ENCODE measurements at regions not wholly inside any gene's neighbourhood (a gene's known extent, or its start where the extent isn't known, plus 50 kb on each side); places are given as distances from the start of the nearest gene placed in this dataset.

GRCh38 chr10:130739757-130740145 lies 571.8 kb downstream of the TCERG1L start:
- TF ChIP-seq, protein P1, sequence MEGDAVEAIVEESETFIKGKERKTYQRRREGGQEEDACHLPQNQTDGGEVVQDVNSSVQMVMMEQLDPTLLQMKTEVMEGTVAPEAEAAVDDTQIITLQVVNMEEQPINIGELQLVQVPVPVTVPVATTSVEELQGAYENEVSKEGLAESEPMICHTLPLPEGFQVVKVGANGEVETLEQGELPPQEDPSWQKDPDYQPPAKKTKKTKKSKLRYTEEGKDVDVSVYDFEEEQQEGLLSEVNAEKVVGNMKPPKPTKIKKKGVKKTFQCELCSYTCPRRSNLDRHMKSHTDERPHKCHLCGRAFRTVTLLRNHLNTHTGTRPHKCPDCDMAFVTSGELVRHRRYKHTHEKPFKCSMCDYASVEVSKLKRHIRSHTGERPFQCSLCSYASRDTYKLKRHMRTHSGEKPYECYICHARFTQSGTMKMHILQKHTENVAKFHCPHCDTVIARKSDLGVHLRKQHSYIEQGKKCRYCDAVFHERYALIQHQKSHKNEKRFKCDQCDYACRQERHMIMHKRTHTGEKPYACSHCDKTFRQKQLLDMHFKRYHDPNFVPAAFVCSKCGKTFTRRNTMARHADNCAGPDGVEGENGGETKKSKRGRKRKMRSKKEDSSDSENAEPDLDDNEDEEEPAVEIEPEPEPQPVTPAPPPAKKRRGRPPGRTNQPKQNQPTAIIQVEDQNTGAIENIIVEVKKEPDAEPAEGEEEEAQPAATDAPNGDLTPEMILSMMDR (IDR thresholded peaks at IDR 0.05; ENCODE audit: low read depth, low read length) = no peak
- no peak overlapping the region for H3K4me3 ChIP-seq (replicated peaks in 1 of 2; ENCODE audit: low read depth in 2 of 2, low read length in 2 of 2)
- no peak for DNase-seq (ENCODE audit: low read depth in 2 of 2)

GRCh38 chr10:130740166-130740565 lies 571.4 kb downstream of the TCERG1L start:
- TF ChIP-seq, protein P1 (IDR thresholded peaks at IDR 0.05; ENCODE audit: low read depth, low read length) = no peak

DNA sequence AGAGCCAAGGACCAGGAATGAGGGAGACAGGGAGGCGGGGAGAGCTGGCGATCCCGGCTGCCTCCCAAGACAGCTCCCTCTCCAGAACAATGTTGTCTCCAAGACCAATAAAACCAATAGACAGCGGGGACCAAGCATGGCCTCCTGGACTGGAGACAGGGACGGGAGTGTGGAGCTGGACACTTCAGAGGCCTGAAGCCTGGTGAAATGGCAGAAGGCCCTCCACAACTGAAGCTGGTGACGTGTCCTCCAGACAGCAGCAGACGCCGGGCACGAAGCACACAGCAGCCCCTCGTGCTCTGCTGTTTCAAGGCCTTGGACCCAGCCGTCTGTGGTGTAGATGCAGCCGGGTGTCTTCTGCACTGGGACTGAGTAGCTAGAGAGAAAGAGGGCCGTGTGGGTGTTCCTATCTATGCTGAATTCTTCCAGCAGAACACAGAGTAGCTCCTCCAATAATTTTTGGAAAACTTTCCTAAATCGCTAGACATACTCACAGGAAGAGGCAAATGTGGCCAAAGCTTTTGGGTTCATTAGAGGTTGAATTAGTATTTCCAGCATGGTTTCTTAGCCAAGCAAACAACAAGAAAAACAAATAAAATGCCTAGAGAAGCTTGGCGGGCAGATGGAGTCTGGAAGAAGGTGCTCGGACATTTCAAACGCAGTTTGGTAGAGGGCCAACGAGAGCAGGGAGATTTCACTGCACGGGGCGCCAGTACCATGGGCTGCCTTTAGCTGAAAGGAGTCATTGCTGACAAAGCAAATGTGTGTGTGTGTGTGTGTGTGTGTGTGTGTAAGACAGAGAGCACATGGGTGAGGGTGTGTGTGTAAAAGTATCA lies 570.4 kb downstream of the TCERG1L start:
- H3K4me3 ChIP-seq (replicated peaks in 1 of 2; ENCODE audit: low read depth in 2 of 2, low read length in 2 of 2) = no peak overlapping the region
- TF ChIP-seq, protein P1 (IDR thresholded peaks at IDR 0.05; ENCODE audit: low read depth, low read length) = no peak
- DNase-seq (ENCODE audit: low read depth in 2 of 2) = no peak

More at GRCh38 chr10:130740166-130740565, 571.4 kb downstream of the TCERG1L start:
- no peak overlapping the region for H3K4me3 ChIP-seq (replicated peaks in 1 of 2; ENCODE audit: low read depth in 2 of 2, low read length in 2 of 2)
- no peak for DNase-seq (ENCODE audit: low read depth in 2 of 2)

DNA sequence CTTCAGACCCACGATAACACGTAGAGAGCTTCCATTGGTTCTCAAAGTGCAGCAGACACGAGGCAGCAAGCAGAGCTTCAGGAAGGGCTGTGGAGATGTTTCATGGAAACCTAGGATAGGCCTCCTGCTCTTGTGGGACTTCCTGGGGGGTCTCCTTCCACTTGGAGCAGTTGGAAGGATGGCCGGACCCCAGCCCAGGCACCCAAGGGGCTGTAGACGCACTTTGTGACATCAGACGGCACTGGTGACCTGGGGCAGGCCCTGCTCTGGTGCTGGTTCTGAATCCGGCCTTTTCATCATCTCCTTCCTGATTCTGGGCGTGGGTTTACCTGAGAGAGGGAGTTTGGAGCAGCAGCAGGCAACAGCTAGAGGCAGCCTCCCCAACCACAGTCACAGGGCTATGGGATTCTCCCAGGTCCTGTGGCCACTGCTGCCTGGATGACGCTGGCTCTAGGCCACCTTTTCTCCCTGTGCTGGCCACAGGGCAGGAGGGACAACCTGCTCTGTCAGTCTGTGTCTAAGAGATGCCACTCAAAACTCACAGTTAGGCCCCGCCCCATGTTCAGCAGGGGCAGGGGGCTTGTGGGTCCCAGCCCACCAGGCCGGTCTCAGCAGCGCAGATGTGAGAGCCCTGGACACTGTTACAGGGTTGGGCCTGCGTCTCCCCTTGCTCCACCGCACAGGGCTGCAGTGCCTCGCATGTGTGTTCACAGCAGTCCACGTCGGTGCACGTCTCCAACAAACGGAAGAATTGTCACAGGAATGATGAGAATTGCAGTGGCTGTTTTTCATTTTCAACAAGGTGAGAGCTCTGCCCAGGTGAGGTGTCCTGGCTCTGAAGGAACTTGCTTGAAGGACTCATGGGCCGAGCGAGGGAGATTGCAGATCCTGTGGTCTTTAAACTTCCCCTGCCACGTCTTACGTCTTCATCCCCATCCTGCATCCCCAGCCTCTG lies 569.3 kb downstream of the TCERG1L start:
- no peak for DNase-seq (ENCODE audit: low read depth in 2 of 2)
- H3K4me3 ChIP-seq (replicated peaks in 1 of 2; ENCODE audit: low read depth in 2 of 2, low read length in 2 of 2) = no peak overlapping the region
- TF ChIP-seq, protein P1 (IDR thresholded peaks at IDR 0.05; ENCODE audit: low read depth, low read length) = no peak

GRCh38 chr10:130742941-130743675 lies 568.4 kb downstream of the TCERG1L start:
- H3K4me3 ChIP-seq (replicated peaks in 1 of 2; ENCODE audit: low read depth in 2 of 2, low read length in 2 of 2) = no peak overlapping the region
- DNase-seq (ENCODE audit: low read depth in 2 of 2) = no peak
- TF ChIP-seq, protein P1 (IDR thresholded peaks at IDR 0.05; ENCODE audit: low read depth, low read length) = no peak

DNA sequence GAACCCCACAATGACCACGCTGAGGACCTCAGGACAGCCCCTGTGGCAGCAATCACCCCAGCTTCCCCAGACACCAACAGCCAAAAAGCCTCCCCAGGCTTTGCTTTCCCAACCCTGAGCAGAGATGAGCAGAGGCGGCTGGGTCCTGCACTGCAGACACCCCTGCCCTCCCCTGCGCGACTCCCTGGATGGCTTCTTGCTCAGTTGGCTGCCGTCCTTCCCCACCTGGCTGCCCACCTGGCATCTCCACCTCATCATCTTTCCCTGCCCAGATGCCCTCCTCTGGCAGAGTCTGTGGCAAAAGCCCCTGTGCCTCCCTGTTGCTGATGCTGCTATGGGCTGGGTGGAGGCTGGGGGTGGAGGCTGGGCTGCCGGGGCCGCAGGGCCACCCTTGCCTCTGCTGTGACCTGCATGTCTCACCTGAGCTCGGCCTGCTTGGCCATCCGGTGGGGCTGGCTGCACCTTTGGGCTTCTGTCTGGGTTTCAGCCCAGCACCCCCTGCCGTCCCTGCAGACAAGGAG lies 567.7 kb downstream of the TCERG1L start:
- H3K4me3 ChIP-seq (replicated peaks in 1 of 2; ENCODE audit: low read depth in 2 of 2, low read length in 2 of 2) = no peak overlapping the region
- TF ChIP-seq, protein P1 (IDR thresholded peaks at IDR 0.05; ENCODE audit: low read depth, low read length) = no peak
- no peak for DNase-seq (ENCODE audit: low read depth in 2 of 2)
